ENCODE measurements at regions not wholly inside any gene's neighbourhood (a gene's known extent, or its start where the extent isn't known, plus 50 kb on each side); places are given as distances from the start of the nearest gene placed in this dataset.

DNA sequence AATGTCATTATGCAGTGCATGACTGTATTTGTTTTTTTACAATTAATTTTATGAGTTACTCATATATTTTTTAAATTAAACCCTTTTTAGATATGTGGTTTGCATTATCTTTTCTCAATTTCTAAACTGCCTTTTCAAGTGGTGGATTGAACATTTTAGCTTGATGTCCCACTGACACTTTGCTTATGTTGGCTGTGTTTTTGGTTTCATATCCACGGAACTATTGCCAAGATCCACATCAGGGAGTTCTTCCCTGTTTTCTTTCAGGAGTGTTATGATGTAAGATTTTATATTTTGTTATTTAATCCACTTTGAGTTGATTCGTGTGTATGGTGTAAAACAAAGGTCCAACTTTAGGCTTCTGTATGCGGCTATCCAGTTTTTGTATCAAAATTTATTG is 1144.9 kb upstream of the EYS start:
- Histone ChIP-seq H3K27me3 (replicated peaks; ENCODE audit: insufficient read depth, low read length) (no peaks in the 10 kb centered on the region), H3K9me2 (replicated peaks; ENCODE audit: insufficient read depth, low read length) (no peaks in the 10 kb centered on the region), H4K20me1 (ENCODE audit: insufficient read depth, low read length) (no peaks in the 10 kb centered on the region), H3K9me3 (replicated peaks; ENCODE audit: insufficient read depth, low read length) (no peaks in the 10 kb centered on the region), H3K4me3 (ENCODE audit: low read length) (no peak overlapping the region), H3F3A (ENCODE audit: insufficient read depth, low read length) (no peaks in the 10 kb centered on the region), H2AFZ (ENCODE audit: low read length) (no peak overlapping the region), H3K36me3 (replicated peaks; ENCODE audit: insufficient read depth, low read length) (no peaks in the 10 kb centered on the region), H3K9ac (ENCODE audit: low read length) (no peak overlapping the region), H3K27ac (ENCODE audit: low read length) (no peak overlapping the region), H3K79me2 (ENCODE audit: low read length) (no peaks in the 10 kb centered on the region), H3K4me2 (ENCODE audit: low read depth, low read length) (no peak overlapping the region), H3K4me1 (ENCODE audit: low read length) (no peaks in the 10 kb centered on the region)
- DNase-seq = no peak
- TF ChIP-seq, protein P1, sequence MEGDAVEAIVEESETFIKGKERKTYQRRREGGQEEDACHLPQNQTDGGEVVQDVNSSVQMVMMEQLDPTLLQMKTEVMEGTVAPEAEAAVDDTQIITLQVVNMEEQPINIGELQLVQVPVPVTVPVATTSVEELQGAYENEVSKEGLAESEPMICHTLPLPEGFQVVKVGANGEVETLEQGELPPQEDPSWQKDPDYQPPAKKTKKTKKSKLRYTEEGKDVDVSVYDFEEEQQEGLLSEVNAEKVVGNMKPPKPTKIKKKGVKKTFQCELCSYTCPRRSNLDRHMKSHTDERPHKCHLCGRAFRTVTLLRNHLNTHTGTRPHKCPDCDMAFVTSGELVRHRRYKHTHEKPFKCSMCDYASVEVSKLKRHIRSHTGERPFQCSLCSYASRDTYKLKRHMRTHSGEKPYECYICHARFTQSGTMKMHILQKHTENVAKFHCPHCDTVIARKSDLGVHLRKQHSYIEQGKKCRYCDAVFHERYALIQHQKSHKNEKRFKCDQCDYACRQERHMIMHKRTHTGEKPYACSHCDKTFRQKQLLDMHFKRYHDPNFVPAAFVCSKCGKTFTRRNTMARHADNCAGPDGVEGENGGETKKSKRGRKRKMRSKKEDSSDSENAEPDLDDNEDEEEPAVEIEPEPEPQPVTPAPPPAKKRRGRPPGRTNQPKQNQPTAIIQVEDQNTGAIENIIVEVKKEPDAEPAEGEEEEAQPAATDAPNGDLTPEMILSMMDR (IDR thresholded peaks at IDR 0.05; ENCODE audit: low read length) = no peak
- TF ChIP-seq EZH2 (optimal IDR thresholded peaks at IDR 0.05; ENCODE audit: low read depth, low read length) = no peak
- no peak for TF ChIP-seq EZH2phosphoT487 (IDR thresholded peaks at IDR 0.05; ENCODE audit: low read length)

DNA sequence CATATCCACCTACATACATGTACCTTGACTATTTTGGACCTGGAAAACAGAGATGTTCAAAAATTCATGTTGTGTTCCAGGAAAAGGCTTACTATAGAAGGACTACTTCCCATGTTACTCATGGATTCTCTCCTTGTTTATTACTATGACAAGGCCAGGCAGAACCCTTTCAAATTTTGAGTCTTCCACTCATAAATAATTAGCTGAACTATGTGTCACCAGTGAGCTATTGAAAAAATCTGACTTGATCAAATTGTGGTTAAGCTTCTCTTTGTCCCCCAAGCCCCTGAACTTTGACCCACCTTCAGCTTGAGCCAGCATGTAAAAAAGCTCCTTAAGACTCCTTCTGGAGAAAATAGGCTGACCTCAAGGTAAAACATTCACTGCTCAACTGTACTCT is 1142.8 kb upstream of the EYS start:
- Histone ChIP-seq H3K4me1 (ENCODE audit: low read length) (no peaks in the 10 kb centered on the region), H3F3A (ENCODE audit: insufficient read depth, low read length) (no peaks in the 10 kb centered on the region), H3K9me3 (replicated peaks; ENCODE audit: insufficient read depth, low read length) (no peaks in the 10 kb centered on the region), H3K79me2 (ENCODE audit: low read length) (no peaks in the 10 kb centered on the region), H3K9me2 (replicated peaks; ENCODE audit: insufficient read depth, low read length) (no peaks in the 10 kb centered on the region), H2AFZ (ENCODE audit: low read length) (no peak overlapping the region), H3K4me3 (ENCODE audit: low read length) (no peak overlapping the region), H3K27me3 (replicated peaks; ENCODE audit: insufficient read depth, low read length) (no peaks in the 10 kb centered on the region), H4K20me1 (ENCODE audit: insufficient read depth, low read length) (no peaks in the 10 kb centered on the region), H3K36me3 (replicated peaks; ENCODE audit: insufficient read depth, low read length) (no peaks in the 10 kb centered on the region), H3K27ac (ENCODE audit: low read length) (no peak overlapping the region), H3K4me2 (ENCODE audit: low read depth, low read length) (no peak overlapping the region), H3K9ac (ENCODE audit: low read length) (no peak overlapping the region)
- TF ChIP-seq EZH2phosphoT487 (IDR thresholded peaks at IDR 0.05; ENCODE audit: low read length) = no peak
- TF ChIP-seq EZH2 (optimal IDR thresholded peaks at IDR 0.05; ENCODE audit: low read depth, low read length) = no peak
- TF ChIP-seq, protein P1 (IDR thresholded peaks at IDR 0.05; ENCODE audit: low read length) = no peak
- no peak for DNase-seq

DNA sequence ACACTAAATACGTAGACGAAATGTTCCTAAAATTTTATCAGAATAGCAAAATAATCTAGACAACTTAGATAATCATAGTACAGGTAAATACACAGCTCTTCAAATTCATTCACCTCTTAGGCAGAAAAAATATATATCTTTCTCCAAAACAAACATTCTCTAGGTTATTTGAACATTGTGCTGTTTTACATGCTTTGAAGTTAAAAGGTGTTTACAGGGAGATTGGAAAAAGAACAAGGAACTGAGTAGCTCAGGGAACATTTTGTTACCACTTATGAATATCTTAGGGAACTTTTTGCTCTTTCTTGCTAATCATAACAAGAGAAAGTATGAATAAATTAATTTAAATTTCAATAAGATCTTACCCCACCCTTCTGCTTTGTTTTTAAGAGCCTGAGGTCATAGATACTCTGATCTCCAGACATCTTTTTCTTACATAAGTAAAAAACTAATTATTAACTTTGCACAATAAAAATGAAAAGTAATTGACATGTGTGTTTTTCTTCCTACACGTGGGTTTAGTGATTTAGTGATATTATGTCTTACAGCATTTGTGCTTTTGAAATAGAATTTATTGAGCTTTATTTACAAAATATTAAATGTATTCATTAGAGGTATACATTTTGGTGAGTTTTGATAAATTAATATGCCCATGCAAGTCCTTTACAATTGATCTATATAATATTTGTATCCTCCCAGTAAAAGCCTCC is 1141.4 kb upstream of the EYS start:
- no peaks in the 10 kb centered on the region for H3K9me2 ChIP-seq (replicated peaks; ENCODE audit: insufficient read depth, low read length)
- no peaks in the 10 kb centered on the region for H3K27me3 ChIP-seq (replicated peaks; ENCODE audit: insufficient read depth, low read length)
- no peaks in the 10 kb centered on the region for H3K9me3 ChIP-seq (replicated peaks; ENCODE audit: insufficient read depth, low read length)
- TF ChIP-seq, protein P1 (IDR thresholded peaks at IDR 0.05; ENCODE audit: low read length) = no peak
- TF ChIP-seq EZH2 (optimal IDR thresholded peaks at IDR 0.05; ENCODE audit: low read depth, low read length) (no peak), EZH2phosphoT487 (IDR thresholded peaks at IDR 0.05; ENCODE audit: low read length) (no peak)
- no peaks in the 10 kb centered on the region for H4K20me1 ChIP-seq (ENCODE audit: insufficient read depth, low read length)
- H3K4me3 ChIP-seq (ENCODE audit: low read length) = no peak overlapping the region
- H3K27ac ChIP-seq (ENCODE audit: low read length) = no peak overlapping the region
- DNase-seq = no peak
- no peak overlapping the region for H3K4me2 ChIP-seq (ENCODE audit: low read depth, low read length)
- no peak overlapping the region for H3K9ac ChIP-seq (ENCODE audit: low read length)
- no peaks in the 10 kb centered on the region for H3K36me3 ChIP-seq (replicated peaks; ENCODE audit: insufficient read depth, low read length)
- H2AFZ ChIP-seq (ENCODE audit: low read length) = no peak overlapping the region
- no peaks in the 10 kb centered on the region for H3K79me2 ChIP-seq (ENCODE audit: low read length)
- H3K4me1 ChIP-seq (ENCODE audit: low read length) = no peaks in the 10 kb centered on the region
- H3F3A ChIP-seq (ENCODE audit: insufficient read depth, low read length) = no peaks in the 10 kb centered on the region
